SKM-1 treated with dmso at 0.1 percent for 144 hours (cell line): ENCODE measurements at regions not wholly inside any gene's neighbourhood (a gene's known extent, or its start where the extent isn't known, plus 50 kb on each side); places are given as distances from the start of the nearest gene placed in this dataset.
"Not testable (repeated sequence)": the region's sequence is repeated elsewhere in the genome, so short reads cannot be mapped to it uniquely, and the experiment has no call there.

Source experiments
- DNase-seq: peaks from one replicate; lab custom pipeline; 2025; ENCODE audit not compliant: unreplicated experiment; lab: John Stamatoyannopoulos, UW

DNA sequence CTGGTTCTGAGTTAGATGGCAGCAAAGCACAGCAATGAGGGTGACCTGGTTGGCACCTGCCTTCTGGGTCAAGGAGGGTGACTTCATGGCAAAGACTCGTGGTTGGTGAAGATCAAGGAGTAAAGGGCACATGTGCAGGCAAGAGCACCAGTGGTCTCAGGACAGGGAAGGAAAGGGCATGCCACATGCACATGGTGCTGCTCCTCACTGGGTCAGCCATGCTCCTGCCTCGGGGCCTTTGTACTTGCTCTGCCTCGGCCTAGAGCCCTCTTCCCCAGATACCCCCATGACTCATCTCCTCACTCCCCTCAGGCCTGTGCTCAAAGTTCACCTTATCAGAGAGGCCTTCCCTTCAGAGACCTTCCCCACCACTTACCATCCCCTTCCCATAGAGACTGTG lies 106.7 kb upstream of the KDM7A start:
- no peak for DNase-seq

DNA sequence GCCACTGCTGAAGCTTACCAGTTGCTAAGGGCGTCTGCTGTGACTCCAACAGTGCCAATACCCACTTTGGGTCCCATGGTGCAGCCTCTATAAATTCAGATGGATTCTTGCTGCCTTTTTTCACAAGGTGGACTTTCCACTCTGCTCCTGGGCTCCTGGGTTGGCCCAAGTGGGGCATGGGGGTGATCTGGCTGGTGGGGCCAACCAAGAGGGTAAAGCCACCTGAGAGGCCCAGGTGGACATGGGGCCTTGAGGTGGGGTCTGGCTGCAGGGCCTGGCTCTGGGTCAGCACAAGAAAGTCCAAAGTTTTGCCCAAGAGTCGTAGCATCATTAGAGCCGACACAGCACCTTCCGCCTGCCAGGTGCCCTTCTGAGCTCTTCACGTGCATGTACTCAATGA lies 105.2 kb upstream of the KDM7A start:
- DNase-seq, result no peak

GRCh38 chr7:140281255-140281654 lies 104.5 kb upstream of the KDM7A start:
- no peak for DNase-seq

- DNase-seq, result no peak
These were observed 99.2 kb upstream of the KDM7A start for GRCh38 chr7:140276001-140276400.

GRCh38 chr7:140275069-140275965 lies 98.5 kb upstream of the KDM7A start:
- no peak for DNase-seq

GRCh38 chr7:140273417-140273816 lies 96.6 kb upstream of the KDM7A start:
- DNase-seq, result no peak

DNA sequence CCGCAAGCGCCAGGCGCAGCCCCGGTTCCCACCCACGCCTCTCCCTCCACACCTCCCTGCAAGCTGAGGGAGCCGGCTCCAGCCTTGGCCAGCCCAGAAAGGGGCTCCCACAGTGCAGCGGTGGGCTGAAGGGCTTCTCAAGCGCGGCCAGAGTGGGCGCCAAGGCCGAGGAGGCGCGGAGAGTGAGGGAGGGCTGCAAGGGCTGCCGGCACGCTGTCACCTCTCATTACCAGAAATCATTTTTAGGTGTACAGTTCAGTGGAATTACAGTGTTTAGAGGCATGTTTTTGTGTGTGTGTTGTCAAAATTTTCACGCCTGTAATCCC lies 94.8 kb upstream of the KDM7A start:
- not testable (repeated sequence) for DNase-seq

DNA sequence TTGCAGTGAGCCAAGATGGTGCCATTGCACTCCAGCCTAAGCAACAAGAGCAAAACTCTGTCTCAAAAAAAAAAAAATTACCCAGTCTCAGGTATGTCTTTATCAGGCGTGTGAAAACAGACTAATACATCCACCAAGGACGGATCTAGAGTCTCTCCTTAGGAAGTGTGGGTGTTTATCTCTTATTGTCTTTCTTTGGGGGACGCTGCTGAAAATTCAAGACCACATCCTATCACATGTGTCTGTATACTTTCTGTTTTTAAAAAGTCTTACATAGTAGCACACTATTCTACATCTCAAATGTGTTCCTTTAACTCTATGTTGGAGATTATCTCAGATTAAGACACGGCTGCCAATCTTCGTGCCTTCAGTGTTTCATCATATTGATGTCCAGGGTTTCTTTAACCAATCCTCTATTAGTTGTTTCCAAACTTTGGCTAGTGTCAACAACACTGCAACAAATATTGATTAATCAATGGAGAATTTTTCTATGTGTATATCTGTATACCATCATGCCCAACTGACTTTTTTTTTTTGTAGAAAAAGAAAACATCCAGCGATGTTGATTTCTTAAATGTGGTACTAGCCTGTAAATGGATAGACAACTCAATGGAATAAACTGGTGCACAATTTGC lies 92.3 kb upstream of the KDM7A start:
- DNase-seq, result no peak

GRCh38 chr7:140267381-140268226 lies 90.8 kb upstream of the KDM7A start:
- DNase-seq, result no peak

DNA sequence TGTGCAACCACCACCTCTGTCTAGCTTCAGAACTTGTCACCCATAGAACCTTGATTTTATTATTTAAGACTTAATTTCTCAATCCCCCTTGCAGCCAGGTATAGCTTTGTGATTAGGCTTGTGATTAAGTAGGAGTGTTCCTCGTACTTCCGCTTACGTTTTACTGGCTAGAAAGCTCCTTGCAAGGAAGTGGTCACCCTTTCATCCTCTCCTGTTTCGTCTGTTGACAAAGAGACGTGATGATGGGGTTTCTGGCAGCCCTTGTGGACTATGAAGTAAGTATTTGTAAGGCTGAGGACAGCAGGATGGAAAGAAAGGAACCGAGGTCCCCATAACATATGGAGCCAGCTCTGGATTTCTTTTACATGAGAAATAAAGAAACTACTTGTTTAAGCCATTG lies 86.5 kb upstream of the KDM7A start:
- no peak for DNase-seq

DNA sequence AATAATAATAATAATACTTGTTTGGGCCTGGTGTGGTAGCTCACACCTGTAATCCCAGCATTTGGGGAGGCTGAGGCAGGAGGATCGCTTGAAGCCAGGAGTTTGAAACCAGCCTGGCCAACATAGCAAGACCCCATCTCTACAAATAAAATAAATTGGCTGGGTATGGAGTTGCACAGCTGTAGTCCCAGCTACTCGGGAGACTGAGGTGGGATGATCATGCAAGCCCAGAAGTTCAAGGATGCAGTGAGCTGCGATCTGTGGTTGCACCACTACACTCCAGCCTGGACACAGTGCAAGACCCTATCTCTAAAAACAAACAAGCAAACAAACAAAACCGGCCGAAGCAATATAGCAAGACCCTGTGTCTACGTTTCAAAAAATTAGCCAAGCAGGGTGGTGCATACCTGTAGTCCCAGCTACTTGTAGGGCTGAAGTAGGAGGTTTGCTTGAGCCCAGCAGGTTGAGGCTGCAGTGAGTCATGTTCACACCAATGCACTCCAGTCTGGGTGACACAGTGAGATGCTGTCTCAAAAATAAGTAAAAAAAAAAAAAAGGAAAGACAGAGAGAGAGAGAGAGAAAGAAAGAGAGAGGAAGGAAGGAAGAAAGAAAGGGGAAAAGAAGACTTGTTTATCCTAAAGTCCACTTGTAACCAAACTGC lies 85.6 kb upstream of the KDM7A start:
- no peak for DNase-seq

DNA sequence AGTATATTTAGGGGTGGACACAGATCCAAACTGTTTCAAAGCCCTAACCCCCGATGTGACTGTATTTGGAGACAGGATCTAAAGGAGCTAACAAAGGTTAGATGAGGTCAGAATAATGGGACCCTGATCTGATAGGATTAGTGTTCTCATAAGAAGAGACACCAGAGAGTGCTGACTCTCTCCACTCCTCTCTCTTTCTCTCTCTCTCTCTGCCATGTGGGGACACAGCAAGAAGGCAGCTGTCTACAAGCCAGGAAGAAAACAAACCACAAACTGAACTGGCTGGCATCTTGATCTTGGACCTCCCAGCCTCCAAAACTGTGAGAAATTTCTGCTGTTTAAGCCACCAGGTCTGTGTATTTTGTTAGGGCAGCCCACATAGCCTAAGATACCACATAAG lies 84.7 kb upstream of the KDM7A start:
- DNase-seq, result no peak

- no peak for DNase-seq
These were observed 84.3 kb upstream of the KDM7A start for GRCh38 chr7:140261105-140261486.

DNA sequence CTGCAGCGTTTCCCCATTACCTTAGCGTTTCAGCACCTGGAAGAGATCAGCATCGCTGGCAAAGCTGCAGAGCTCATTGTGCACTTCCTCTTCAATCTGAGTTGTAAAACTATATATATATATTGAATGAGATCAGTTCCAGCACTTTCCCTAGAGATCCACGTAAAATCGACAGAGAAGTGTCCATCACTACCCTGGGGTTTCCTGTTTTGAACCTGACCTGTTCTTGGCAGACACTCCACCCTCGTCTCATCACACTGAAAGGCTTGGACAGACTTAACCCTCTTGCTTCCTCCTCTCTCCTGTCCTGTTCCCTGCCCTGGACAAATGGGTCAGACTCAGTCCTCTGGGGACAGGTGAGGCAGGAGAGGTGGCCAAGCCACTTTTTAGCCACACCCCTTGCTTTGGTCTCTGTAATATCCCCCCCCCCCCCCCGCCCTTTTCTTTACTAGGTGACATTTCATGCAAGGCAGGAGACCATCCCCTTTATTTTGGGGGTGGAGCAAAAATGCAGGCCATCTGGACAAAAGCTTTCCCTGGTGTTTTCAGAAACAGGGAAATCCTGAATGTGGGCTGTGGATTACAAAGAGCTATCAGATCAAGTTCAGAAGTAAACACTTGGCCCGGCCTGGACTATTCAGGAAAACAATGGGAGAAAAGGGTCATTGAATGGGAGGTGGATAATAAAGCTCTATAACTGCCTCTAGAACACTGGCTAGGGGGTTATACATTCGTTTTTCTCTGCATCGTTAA lies 83.7 kb upstream of the KDM7A start:
- DNase-seq, result no peak

DNA sequence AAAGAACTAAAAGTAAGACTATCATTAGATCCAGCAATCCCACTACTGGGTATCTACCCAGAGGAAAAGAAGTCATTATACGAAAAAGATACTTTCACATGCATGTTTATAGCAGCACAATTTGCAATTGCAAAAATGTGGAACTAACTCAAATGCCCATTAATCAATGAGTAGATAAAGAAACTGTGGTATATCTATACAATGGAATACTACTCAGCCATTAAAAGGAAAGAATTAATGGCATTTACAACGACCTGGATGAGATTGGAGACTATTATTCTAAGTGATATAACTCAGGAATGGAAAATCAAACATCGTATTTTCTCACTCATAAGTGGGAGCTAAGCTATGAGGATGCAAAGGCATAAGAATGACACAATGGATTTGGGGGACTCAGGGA lies 80.5 kb upstream of the KDM7A start:
- DNase-seq, result not testable (repeated sequence)

DNA sequence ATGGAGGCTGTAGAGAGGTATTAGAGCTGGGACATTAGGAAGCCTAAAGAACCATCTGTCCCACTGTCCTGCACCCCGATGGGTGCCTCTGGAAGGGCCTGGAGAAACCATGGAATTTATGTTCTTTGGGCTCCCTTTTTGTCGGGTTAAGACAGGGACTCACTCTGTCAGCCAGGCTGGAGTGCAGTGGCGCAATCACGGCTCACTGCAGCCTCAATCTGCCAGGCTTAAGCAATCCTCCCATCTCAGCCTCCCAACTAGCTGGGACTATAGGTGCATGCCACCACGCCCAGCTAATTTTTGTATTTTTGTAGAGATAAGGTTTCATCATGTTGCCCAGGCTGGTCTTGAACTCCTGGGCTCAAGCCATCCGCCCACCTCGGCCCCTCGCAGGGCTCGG lies 78.2 kb upstream of the KDM7A start:
- DNase-seq, result not testable (repeated sequence)

DNA sequence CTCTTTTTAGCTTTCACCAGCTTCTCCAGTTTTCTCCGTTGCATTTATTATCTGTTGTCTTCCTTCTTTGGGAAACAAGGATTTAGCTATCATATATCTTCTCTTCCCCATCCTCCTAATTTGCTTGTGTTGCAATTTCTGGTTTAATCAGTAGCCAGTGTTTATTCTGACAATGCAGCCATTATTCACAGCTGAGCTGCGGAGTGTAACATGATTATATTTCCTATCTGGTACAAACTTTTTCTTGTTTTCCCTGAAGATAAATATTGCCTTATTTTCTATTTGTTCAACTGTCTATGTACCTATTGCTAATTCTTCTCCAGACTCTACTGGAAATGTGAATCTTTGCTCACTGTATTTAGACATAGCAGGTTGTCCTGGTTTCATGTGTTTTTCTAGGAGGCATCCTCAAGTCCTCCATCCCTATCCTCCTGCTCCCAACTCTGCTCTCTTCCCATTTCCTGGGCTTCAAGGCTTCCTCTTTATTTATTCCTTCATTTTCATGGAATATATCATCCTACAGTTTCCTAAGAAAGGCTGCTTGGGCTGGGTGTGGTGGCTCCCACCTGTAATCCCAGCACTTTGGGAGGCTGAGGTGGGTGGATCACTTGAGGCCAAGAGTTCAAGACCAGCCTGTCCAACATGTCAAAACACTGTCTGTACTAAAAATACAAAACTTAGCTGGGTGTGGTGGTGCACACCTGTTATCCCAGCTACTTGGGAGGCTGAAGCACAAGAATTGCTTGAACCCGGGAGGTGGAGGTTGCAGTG lies 72.4 kb upstream of the KDM7A start:
- DNase-seq, result no peak

- no peak for DNase-seq
These were observed 70.8 kb upstream of the KDM7A start for GRCh38 chr7:140247559-140247958.

GRCh38 chr7:140245611-140246105 lies 68.9 kb upstream of the KDM7A start:
- no peak for DNase-seq
